Fibroblast of skin of abdomen (primary cell): ENCODE measurements at regions not wholly inside any gene's neighbourhood (a gene's known extent, or its start where the extent isn't known, plus 50 kb on each side); places are given as distances from the start of the nearest gene placed in this dataset.
"Not testable (repeated sequence)": the region's sequence is repeated elsewhere in the genome, so short reads cannot be mapped to it uniquely, and the experiment has no call there.

Source experiments
- DNase-seq: peaks from one replicate; pipeline ENCODE4 v3.0.0-alpha.2; 2013

GRCh38 chr4:60384516-60384915 is 815.6 kb upstream of the ADGRL3 start:
- no peak for DNase-seq

GRCh38 chr4:60389633-60390032 is 810.5 kb upstream of the ADGRL3 start:
- no peak for DNase-seq

GRCh38 chr4:60396341-60397049 is 803.6 kb upstream of the ADGRL3 start:
- DNase-seq: peak; percentile 4

GRCh38 chr4:60400593-60400992 is 799.5 kb upstream of the ADGRL3 start:
- no peak for DNase-seq

- DNase-seq: no peak
Measured at GRCh38 chr4:60404027-60404426, 796.1 kb upstream of the ADGRL3 start.

- DNase-seq: no peak
Measured at GRCh38 chr4:60422439-60422838, 777.7 kb upstream of the ADGRL3 start.

GRCh38 chr4:60423573-60424184 is 776.4 kb upstream of the ADGRL3 start:
- DNase-seq: not testable (repeated sequence)

GRCh38 chr4:60432911-60433310 is 767.2 kb upstream of the ADGRL3 start:
- DNase-seq: no peak

- DNase-seq: no peak
Measured at GRCh38 chr4:60443068-60443467, 757.1 kb upstream of the ADGRL3 start.

GRCh38 chr4:60443796-60444195 is 756.3 kb upstream of the ADGRL3 start:
- DNase-seq: no peak

GRCh38 chr4:60450054-60450453 is 750.1 kb upstream of the ADGRL3 start:
- DNase-seq: no peak

GRCh38 chr4:60452266-60452665 is 747.9 kb upstream of the ADGRL3 start:
- no peak for DNase-seq

GRCh38 chr4:60455380-60455779 is 744.7 kb upstream of the ADGRL3 start:
- DNase-seq: no peak

GRCh38 chr4:60461551-60461950 is 738.6 kb upstream of the ADGRL3 start:
- no peak for DNase-seq

- no peak for DNase-seq
Measured at GRCh38 chr4:60463857-60464502, 736.1 kb upstream of the ADGRL3 start.

- DNase-seq: no peak
Measured at GRCh38 chr4:60482921-60483351, 717.2 kb upstream of the ADGRL3 start.

- DNase-seq: peak; percentile 12
Measured at GRCh38 chr4:60485276-60485675, 714.9 kb upstream of the ADGRL3 start.

- not testable (repeated sequence) for DNase-seq
Measured at GRCh38 chr4:60487118-60487761, 712.9 kb upstream of the ADGRL3 start.

GRCh38 chr4:60500810-60501209 is 699.3 kb upstream of the ADGRL3 start:
- DNase-seq: no peak

- no peak for DNase-seq
Measured at GRCh38 chr4:60502733-60503132, 697.4 kb upstream of the ADGRL3 start.

GRCh38 chr4:60506061-60506460 is 694.1 kb upstream of the ADGRL3 start:
- no peak for DNase-seq

- DNase-seq: no peak
Measured at GRCh38 chr4:60522265-60522664, 677.9 kb upstream of the ADGRL3 start.

- peak; percentile 1 for DNase-seq
Measured at GRCh38 chr4:60531776-60532379, 668.2 kb upstream of the ADGRL3 start.
